GM18868 (cell line): ENCODE measurements at regions not wholly inside any gene's neighbourhood (a gene's known extent, or its start where the extent isn't known, plus 50 kb on each side); places are given as distances from the start of the nearest gene placed in this dataset.
"Not testable (repeated sequence)": the region's sequence is repeated elsewhere in the genome, so short reads cannot be mapped to it uniquely, and the experiment has no call there.

ENCODE experiments used
- ATAC-seq: cut with Tn5 transposase; IDR thresholded peaks from one replicate; pipeline ENCODE4 v1.9.1; 2021; ENCODE audit warnings: mild to moderate bottlenecking, moderate library complexity; ENCODE audit not compliant: unreplicated experiment

DNA sequence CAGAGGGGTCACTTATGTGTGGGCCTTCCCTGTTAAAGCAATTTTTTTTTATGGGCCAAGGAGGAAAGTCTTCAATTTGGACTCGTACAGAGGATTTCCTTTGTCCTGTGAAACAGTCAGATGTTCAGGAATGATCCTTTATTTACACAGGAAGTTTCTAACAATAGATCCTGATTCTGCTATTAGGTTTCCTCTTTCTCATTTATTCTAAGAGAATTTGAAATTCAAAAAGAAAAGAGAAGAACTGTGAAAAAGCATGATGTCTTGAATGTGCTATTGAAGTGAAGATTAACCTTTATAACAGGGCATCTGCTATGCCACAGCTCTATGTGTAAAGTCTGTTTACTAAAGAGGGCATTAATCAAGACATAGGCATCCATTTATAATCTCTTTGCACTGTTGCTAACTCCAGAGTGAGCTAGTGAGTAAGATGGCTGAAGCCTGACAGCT lies 105.3 kb upstream of the FAM98A start:
- ATAC-seq = no peak

DNA sequence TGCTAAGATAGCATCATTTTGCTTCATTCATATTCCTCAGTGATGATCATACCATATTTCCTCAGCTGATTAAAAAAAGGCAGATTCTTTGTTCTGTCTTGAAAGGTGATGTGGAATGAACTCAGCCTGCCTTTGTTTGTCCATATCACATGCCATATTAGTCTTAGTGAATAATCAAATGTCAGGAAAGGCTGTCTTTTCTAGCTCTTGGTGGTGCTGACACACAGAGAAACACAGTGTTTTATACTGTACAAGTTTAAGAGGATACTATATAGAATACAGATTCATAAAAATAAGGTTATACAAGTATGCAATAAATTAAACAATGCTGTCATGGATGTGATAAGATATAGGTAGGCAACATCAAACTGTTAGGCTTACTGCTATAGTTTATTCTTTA lies 97.1 kb upstream of the FAM98A start:
- no peak for ATAC-seq

DNA sequence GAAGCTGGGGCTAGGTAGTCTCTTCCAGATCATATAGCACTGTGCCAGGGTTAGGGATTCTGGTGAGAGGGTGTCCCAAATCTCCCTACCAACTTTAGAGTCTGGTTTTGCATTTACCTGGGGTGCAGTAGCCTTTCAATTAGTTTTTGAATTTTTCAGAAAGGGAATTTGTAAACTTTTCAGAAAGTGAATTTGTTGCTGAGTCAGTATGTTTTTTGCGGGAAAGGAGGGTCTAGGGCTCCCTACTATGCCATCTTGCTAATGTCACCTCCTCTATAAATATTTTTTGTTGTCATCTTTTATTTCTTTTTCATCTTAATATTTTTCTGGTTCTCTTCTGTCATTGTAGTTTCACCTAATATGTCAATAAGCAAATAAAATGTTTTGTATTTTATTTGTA lies 95.8 kb upstream of the FAM98A start:
- ATAC-seq = no peak

DNA sequence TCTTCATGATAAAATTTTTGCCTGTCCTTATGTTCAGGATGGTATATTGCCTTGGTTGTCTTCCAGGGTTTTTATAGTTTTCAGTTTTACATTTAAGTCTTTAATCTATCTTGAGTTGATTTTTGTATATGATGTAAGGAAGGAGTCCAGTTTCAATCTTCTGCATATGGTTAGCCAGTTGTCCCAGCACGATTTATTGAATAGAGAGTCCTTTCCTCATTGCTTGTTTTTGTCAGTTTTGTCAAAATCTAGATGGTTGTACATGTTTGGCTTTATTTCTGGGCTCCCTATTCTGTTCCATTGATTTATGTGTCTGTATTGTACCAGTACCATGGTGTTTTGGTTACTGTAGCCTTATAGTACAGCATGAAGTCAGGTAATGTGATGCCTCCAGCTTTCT lies 91.6 kb upstream of the FAM98A start:
- not testable (repeated sequence) for ATAC-seq

DNA sequence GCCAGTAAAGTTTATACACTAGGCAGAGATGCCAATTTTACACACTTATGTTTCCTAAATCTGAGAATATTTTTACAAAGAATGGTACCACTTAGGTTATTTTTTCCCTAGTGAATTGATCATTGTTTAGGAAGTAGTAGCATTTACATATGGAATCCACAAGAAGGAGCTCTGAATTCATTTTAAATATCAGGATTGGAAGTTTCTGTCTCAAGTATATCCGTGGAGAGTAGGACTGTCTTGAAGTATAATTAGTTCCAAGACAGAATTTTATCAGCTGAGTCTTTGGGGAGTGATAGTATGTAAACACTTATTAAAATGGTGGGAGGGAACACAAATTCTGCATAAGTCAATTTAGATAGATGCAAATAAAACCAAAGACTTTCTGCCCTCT lies 82.3 kb upstream of the FAM98A start:
- no peak for ATAC-seq

DNA sequence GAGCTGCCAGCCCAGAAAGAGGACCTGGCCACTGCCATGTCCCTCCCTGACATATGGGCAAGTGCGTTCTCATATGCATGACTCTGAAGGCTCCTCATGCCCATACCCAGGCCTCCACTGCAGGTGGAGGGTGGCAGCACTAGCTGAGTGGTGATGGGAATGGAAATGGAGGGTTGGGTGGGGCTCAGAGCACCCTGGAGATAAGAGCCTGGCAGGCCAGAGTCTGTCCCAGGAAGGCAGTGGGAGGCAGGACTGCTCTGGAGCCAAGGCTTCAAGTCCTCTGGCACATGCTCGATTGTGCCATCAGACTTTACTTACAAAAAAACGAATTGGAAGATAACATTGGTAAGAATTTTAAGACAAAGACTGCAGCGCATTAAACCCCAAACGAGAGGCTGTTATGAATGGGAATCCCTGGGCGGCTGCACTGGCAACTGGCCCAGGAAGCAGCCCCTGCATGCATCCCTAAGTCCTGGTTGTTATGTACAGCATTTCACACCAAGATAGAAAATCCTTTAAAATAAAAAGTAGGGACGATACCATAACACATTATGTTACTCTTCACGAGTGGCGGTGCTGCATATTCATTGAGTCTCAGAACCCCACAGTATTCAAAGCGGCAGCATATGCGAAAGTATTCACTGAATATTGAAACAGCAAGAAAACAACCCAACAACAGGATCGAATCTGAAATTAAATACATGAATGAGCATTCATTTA lies 81.7 kb upstream of the FAM98A start:
- no peak for ATAC-seq

DNA sequence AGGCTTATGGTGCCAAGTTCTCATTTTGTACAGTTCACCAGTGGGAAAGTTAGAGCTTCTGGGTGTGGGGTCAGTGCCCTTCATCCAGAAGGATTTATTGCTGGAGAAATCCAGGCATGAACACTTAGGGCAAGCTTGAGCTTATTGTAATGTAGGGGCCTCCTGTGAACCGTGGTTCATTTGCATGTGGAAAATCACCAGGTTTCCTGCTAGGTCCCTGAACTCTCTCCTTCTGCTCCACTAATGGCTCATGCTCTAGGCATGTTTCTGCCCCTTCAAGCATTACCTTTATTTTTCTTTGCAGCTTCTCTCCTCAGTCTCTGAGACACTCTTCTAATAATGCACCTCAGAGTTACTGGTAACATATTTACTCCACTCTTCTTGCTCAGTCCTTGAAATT lies 79.3 kb upstream of the FAM98A start:
- ATAC-seq = no peak

DNA sequence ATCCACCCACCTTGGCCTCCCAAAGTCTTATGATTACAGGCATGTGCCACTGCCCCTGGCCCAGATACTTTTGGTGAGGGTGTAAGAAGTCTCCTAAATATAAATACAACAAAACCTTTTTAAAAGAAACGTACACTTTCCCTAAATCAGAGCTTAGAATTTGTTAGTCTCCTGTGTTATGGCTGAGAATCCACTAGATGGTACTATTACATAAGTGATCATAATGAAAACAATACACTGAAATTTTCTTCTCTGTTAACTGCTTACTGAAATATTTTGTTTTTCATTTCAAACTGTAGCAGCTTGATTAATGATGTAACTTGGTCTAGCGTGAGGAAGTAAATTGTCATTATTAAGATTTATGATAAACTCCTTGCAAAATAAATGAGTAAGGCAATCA lies 74.8 kb upstream of the FAM98A start:
- no peak for ATAC-seq

DNA sequence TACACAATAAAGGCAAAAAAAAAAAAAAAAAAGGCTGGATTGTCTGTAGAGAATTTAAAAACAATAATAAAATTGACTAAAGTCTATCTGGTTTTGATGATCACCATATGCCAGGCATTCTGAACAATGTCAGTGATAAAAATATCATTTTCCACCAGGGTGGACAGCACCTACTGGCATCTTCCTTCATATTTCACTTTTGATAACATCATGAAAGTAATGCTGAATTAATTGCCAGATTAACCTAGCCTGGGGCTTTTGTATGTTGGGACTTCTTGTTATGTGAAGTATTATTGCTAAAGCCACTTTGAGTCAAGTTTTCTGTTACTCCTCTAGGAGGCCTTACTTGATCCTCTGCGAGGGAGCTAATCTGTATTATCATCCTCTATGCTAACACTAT lies 73.8 kb upstream of the FAM98A start:
- ATAC-seq = no peak

DNA sequence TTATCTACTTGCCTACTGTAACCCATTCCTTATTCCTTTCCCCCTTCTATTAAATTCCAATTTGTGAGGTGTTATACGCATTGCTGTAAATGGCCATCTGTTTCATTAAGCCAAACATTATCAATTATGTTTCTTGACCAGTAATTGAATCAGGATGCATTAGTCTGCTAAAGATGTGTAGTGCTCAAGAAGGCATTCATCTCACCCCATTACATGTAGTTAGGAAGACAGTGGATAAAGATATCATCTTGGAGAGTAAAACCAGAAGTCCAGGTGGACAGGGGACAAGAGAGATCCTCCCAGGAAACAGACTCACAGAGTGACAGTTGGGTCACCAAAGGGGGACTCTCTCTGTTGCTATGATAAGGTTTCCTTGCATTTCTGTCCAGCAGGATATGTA lies 73.3 kb upstream of the FAM98A start:
- no peak for ATAC-seq

DNA sequence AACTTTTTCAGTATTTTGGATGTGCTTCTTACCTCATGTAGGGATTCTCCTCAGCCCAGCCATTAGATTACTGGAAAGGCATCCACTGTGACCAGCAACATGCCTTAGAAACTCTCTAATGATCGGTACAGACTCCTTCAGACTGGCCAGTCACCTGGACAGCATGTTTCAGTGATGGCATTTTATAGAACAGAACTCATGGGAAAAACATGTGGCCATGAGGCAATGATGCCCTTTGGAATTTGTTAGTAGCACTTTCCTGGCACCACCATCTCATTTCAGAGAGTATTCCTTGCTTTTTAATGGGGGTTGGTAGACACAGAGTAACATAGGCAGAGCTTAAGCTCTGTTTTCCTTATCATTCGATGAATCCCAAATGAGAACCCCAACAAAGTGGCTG lies 72.1 kb upstream of the FAM98A start:
- ATAC-seq = no peak

DNA sequence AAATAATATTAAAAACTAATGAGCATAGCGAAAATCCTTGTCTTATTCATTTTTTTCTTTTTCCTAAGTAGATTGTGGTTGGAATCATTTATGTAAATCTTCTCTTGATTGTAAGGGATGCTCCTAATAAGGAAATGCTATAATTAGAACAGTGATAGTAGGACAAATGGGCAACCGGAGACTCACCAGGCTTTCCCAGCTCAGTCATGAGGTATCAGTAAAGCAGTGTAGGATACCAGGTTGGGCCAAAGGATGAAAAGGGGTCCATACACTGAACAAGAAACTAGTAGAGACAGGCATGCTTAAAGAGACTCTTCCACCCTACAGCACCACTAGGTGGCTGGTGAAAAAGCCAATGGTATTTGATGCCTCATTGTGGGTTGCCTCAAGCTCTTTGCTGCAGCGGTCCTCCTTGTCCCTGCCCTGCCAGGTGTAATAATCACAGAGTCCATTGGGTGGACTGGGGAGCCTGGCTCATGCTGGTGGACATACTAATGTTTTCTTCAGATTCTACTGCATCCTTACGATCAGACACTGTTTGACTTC lies 71.4 kb upstream of the FAM98A start:
- ATAC-seq = no peak

DNA sequence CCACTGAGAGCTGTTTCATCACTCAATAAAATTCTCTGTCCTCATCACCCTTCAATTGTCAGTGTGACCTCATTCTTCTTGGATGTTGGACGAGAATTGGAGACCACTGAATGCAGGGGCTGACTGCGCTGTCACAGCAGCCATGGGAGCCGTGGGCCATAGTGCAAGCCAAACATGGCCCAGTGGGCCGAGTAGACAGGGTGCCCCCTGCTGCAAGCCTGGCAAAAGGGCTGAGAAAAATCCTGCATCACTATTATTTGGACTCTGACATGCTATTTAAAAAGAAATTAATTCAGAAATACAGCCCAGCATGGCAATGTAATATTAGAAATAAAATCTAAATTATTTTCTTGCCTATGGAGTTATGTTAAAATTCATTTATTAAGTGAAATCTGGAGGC lies 67.8 kb upstream of the FAM98A start:
- no peak for ATAC-seq

DNA sequence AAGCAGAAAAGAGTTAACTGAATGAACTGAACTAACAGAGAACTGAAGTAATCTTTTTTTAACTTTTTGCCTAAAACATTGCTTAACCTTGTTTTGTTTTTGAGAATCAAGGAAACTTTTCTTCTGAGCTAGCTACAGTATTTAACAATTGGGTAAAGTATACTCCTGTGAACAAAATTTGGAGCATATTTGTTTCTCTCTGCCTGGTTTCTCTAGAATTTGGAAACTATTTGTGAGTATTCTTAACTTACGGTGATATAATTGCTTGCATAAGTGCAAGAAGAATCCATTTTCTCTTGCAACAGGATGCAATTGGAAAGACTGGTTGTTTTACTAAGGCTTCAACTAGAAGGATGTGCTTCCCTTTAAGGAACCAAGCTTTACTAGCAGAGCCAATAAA lies 65.9 kb upstream of the FAM98A start:
- ATAC-seq = no peak

DNA sequence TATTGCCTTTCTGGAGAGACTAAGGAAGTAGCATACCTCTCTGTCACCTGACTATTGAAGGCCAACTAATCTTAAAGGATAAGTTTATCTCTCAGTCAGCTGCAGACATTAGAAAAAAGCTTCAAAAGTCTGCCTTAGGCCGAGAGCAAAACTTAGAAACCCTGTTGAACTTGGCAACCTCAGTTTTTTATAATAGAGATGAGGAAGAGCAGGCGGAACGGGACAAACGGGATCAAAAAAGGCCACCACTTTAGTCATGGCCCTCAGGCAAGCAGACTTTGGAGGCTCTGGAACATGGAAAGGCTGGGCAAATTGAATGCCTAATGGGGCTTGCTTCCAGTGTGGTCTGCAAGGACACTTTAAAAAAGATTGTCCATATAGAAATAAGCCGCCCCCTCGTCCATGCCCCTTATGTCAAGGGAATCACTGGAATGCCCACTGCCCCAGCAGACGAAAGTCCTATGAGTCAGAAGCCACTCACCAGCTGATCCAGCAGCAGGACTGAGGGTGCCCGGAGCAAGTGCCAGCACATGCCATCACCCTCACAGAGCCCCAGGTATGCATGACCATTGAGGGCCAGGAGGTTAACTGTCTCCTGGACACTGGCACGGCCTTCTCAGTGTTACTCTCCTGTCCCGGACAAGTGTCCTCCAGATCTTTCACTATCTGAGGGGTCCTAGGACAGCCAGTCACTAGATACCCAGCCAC lies 61.5 kb upstream of the FAM98A start:
- no peak for ATAC-seq

DNA sequence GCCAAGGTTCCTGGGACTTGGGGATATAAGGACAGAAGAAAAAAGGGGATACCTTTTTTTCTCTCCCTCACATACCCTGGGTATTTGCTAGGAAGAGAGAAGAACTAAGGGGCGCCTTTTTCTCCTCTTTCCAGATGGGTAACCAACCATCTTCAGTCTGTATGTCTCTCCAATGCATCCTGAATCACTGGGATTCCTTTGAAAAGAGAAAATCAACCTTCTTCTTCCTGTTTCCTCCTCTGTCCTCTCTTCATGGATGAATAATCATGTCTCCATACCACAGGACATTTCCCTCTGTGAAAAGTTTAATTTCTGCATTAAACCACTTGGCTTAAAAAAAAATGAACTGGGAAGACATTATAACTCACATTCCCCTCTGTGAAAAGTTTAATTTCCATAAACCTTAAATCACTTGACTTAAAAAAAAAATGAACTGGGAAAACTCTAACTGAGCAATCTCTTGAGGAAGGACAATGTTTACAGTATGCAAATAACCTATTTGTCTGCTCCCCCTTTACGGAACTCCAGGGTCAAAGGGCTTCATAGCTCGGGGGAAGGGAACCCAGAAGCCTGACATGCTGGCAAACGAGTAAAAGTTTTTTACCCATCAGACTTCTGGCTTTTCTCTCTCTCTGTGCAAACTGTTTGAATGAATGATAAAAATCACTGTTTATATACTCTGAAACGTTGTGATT lies 56.7 kb upstream of the FAM98A start:
- no peak for ATAC-seq

DNA sequence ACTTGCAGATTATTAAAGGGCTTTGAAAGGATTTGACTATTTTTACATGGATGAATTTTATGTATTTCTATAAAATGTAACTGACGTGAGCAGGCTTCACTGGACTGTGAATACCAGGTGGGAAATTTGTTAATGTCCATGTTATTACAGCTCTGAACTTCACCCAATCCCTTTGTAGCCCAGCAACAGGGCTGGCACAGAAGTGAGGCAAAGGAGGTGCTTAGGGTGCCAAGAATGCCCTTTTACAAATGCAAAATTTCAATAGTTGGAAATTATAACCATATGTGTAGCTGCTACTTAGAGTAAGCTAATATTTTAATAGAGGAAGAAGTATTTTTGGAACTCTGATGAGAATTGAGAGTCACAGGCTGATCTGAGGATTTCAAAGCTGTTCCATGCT lies 53.7 kb upstream of the FAM98A start:
- ATAC-seq = no peak

DNA sequence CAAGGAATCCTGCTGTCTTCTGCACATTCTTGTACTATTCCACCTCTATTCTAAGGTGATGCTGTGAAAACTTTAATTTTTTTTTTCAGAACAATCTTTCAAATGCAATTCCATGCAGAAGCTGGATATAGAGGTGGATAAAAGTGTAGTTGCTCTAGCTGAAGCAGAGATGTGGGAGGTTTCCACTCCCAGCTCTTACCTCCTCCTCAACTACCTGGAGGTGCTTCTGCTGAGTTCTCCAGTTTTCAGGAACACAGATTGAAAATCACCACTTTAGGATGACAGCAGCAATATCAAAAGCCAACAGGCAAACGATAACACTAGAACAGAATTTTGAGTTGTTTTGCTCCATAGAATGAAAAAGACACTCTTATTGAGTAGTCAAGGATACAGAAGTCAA lies 51.1 kb upstream of the FAM98A start:
- no peak for ATAC-seq
